Fibroblast of skin of abdomen (primary cell): ENCODE measurements at regions not wholly inside any gene's neighbourhood (a gene's known extent, or its start where the extent isn't known, plus 50 kb on each side); places are given as distances from the start of the nearest gene placed in this dataset.

ENCODE experiments used
- DNase-seq: peaks from one replicate; pipeline ENCODE4 v3.0.0-alpha.2; 2013

GRCh38 chr12:4859478-4860210 lies 50.1 kb upstream of the KCNA1 start:
- no peak for DNase-seq
